Activated gamma-delta T cell treated with Interleukin-2 at 50 U/mL for 16 hours (primary cell): ENCODE measurements at regions not wholly inside any gene's neighbourhood (a gene's known extent, or its start where the extent isn't known, plus 50 kb on each side); places are given as distances from the start of the nearest gene placed in this dataset.

Experiments
- DNase-seq: peaks from one replicate; pipeline ENCODE4 v3.0.0-alpha.2; 2020

DNA sequence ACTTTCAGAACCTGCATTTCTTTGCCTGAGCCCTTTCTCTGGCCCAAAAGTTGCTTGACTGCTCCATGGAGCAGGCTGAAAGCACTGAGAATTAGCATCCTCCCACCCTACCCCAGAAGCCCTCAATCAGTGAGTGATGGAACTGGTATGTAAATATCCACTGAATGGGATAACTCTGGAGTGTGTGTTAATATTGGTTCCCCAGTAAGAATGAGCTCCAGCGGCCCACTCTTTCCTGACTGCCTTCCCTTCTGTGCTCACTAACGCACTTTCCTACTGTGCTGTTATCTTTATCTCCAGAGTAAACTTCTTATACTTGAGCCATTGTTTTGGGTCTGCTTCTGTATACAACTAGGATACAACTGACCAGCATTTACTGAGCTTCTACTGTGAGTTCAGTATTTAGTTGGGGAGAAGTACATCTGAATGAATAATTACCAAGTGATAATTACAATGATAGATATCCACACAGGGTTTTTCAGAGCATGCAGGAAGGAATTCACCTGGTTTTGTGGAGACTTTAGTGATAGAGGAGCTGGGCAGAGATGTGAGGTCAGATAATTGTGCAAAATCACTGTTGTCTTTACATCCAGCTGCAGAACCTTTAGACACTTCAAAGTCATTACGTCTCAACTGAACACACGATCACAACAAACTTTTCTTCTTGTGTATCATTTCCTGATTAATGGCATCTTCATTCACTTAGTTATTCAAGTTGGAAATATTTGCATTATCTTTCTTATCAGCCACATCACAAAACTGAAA lies 149.2 kb upstream of the BTG1 start:
- DNase-seq, result no peak

DNA sequence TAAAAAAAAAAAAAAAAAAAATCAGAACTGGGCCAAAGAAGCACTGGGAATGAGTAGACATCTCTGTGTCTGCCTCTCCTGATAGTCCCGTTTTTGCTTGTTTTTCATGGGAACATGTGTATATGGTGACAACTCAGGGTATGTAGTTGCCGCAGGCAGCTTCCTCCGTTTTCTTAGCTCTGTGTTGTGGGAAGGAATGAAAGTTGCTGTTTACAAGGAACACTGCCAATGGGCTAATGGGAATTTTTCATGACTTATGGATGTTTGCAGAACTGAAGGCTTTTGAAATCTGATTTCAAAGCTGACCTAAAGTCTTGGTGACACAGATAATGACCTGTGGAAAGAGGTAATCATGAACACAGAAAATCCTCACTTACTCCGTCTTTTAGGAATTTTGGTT lies 146.4 kb upstream of the BTG1 start:
- DNase-seq, result no peak

DNA sequence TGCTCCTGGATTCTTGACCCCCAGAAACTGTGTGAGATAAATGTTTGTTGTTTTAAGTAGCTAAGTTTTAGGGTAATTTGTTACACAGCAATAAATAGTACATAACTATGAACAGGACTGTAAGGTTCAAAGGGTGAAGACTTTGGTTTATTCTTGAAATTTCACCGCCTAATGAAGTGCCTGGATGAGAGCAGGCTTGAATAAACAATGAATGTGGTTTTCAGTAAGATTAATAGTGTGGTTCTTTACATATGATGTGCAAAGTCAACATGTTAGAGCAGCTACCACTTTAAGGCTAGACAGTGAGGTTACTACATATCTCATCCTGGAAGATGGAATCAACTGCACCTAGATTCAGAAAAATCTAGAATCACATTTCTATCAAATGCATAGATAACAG lies 145.2 kb upstream of the BTG1 start:
- no peak for DNase-seq

GRCh38 chr12:92290350-92290695 lies 144.7 kb upstream of the BTG1 start:
- DNase-seq, result no peak

- no peak for DNase-seq
These were observed 144.1 kb upstream of the BTG1 start for GRCh38 chr12:92289629-92290349.

DNA sequence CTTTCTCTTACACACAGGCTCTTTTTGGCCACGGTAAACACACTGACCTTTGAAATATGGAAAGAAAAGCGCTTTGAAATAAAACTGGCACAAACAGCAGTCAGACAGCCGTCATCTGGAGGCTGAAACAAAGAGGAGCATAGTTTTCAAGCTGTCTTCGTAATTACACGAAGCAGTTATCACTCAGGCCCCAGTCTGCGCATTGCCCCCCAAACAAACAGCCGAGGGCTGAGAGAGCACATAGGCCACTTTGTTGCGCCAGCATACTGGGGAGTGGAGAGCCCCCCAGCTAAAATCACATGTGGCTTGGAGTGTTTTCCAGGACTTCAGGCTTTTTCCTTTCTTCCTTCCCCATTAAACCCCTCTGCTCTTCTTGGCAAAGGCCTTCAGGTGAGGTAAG lies 142.9 kb upstream of the BTG1 start:
- DNase-seq, result no peak

- no peak for DNase-seq
These were observed 132.8 kb upstream of the BTG1 start for GRCh38 chr12:92278378-92278828.

DNA sequence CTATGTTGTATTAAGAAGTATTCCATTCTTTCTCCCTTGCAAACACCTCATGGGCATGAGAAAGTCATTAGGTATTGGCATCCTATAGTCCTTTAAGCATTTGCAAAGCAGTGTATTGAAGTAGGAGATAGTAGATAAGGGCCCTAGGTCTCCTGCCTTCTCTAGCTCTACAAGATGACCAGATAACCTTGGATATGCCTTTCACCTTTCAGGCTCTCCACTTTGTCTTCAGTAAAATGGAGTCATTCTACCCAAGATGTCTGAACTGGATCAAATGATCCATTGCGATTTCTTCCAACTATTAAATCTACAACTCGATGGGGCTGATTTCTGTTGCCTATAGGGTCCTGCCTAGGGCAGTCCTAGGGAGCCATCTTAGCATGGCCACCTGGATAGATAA lies 132.1 kb upstream of the BTG1 start:
- DNase-seq, result no peak

GRCh38 chr12:92276276-92276675 lies 130.6 kb upstream of the BTG1 start:
- DNase-seq, result no peak

- DNase-seq, result no peak
These were observed 130.0 kb upstream of the BTG1 start for GRCh38 chr12:92275443-92276154.

DNA sequence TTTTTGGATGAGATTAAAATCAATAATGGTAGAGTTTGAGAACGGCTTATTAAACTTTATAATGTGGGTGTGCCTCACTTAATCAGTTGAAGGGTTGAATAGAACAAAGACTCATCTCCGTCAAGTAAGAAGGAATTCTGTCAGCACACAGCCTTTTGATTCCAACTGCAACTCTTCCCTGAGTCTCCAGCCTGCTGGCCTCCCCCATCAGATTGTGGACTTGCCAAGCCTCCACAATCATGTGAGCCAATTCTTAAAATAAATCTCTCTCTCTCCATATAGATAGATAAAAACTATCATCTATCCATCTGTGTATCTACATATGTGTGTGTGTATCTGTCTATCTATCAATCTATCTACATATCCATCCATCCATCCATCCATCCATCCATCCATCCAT lies 127.4 kb upstream of the BTG1 start:
- DNase-seq, result no peak

DNA sequence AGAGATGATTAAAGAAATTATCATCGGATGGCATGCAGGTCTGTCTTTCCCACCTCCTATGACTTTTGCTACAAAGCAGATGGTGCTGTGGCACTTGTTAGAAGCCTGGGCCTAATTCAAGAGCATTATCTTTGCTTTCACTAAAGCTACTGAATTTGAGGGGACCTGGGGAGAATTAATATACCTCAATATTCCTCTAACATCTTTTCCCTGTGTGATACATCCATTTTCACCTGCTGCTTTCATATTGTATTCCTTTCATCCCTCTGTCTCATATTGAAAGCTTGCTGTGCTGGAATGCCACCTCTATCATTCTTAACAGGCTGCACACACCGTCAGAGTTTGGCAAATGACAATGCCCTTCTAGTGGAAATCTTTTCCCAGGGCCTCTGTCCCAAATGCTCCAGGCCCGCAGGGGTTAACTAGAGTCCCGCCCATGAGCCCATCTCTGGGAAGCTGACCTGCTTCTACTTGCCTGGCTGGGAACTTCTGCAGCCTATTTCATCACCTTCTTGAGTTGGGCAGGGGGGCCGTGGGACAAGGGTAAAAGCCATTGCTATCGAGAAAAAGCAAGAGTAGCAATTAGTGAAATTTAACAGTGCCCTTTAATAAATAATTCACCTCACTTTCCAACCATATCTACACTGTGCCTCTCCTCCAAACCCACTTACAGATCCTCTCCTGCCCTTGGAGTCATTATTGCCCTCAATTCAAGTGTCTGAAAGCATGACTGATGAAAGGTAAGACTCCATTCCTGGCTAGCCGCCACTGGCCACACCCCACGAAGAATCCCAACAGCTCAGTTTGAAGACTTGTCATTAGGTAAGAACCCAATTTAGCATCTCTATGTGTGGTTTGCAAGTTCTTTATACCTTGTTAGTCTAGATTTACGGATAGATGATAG lies 126.7 kb upstream of the BTG1 start:
- no peak for DNase-seq

- no peak for DNase-seq
These were observed 125.7 kb upstream of the BTG1 start for GRCh38 chr12:92271341-92271740.

DNA sequence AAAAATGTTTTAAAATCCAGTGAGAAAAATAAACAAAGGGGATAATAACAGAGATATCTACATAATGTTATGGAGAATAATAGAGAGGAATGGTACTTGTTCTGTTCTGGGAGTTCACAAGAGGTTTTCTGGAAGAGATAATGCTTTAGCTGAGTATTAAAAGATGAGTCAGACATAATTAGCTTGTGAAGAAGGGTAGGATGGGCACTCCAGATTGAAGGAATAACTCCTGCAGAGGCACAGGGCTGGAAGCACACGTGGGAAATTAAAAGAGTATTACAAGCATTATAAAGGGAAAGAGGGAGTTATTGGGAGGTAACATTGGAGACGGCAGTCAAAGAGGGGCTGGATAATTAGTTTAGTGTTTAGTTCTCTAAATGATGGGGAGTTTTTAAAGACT lies 124.9 kb upstream of the BTG1 start:
- no peak for DNase-seq

- DNase-seq, result no peak
These were observed 123.3 kb upstream of the BTG1 start for GRCh38 chr12:92268946-92269345.

GRCh38 chr12:92261692-92262091 lies 116.0 kb upstream of the BTG1 start:
- no peak for DNase-seq

DNA sequence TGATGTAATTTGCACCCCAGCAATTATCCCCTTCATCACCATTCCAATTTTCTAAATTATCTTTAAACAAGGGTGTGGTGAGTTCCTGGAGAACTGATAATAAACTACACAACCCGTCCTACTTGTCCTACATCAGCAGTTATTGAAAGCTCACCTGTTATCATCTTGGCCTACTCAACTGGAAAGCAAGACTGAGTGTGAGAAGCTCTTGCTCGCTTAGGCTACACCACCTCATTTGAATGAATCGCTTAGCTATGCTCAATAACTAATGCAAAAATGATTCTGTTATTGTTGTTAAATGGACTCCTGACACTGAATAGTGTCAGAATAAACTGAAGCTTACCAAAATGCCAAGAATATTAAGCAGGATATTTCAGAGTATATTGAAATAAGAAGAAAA lies 115.4 kb upstream of the BTG1 start:
- no peak for DNase-seq

DNA sequence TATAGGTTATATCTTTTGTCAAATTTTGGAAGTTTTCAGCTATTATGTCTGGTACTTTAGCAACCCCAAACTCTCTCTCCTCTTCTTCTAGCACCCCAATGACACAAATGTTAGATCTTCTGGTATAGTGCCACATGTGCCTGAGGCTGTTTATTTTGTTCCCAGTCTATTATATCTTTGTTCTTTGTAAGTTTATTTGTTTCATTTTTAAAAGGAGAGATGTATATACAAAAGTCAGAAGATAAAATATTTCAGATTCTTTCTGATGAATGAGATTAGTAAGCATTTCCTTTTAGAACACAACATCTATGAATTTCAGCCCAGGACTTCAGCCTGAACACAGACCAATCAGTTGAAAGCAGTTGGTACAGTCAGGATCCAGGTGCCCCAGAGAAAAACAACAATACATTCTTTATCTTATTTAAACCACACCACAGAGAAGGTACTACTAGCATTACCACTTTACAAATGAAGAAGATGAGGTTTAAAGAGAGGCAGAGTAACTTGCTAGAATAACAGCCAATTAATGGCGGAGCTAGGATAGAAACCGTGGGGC lies 114.1 kb upstream of the BTG1 start:
- no peak for DNase-seq

- no peak for DNase-seq
These were observed 113.6 kb upstream of the BTG1 start for GRCh38 chr12:92259291-92259690.

DNA sequence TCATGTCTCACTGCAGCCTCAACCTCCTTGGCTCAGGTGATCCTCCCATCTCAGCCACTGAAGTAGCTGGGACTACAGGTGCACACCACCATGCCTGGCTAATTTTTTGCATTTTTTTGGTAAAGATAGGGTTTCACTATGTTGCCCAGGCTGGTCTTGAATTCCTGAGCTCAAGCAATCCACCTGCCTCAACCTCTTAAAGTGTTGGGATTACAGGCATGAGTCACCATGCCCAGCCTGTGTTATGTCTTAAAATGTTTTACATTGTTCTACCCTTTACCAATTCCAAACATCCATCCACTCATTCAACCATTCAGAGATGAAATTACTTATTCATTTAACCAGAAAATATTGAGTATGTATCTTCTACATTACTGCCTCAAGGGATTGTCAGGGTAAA lies 111.6 kb upstream of the BTG1 start:
- no peak for DNase-seq

DNA sequence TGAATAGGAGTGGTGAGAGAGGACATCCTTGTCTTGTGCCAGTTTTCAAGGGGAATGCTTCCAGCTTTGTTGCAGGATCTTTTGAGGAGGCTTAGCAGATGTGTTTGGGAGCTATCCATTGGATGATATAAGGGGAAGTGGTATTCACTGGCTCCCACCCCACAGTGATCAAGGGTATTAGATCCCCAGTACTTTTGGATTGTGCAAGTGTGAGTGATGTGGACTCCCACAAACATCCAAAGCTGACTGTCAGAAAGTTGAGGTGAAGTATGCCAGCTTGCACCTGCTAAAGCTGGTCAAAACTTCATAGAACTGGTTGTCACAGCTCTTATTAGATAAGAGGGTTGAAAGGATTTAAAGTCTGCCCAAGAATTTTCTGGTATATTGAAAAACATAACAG lies 110.1 kb upstream of the BTG1 start:
- DNase-seq, result no peak

GRCh38 chr12:92253301-92253700 lies 107.7 kb upstream of the BTG1 start:
- no peak for DNase-seq

DNA sequence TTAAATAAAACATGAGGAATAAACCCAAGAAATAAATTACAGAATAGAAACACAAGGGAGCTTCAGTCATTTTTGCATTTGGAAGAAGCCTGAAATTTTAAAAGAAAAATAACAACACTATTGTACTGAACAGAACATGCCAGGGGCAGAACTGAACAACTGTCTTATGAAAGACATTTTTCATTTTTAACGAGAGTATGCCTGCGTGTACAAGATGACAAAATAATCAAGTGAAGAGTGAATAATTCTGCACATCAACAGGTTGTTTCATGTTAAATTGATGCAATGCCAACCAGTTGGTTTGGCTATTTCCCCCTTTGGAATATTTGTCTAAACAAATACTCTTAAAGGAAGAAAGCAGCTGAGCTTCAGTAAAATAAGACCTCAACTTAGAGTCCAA lies 103.3 kb upstream of the BTG1 start:
- DNase-seq, result no peak
